Adrenal gland (tissue), 9 donors: ENCODE measurements at regions not wholly inside any gene's neighbourhood (a gene's known extent, or its start where the extent isn't known, plus 50 kb on each side); places are given as distances from the start of the nearest gene placed in this dataset.

Experiments used
- DNase-seq, 7 donors: peaks; one replicate each; pipeline ENCODE4 v3.0.0-alpha.2; 2019 to 2020
- H3K27ac ChIP-seq, 5 donors: fragments of 200-600 bp; sonication (generic) in 4 of 5; 1 replicate in 3 of 5; 2 replicates in 2 of 5; pipeline versions ENCODE4 v1.5.1 to v1.8.0; 2016 to 2020; ENCODE audit warnings: mild to moderate bottlenecking in 1 of 5
- H3K27me3 ChIP-seq: fragments of 200-600 bp; 2 replicates; pipeline ENCODE4 v1.8.0; 2021
- H3K36me3 ChIP-seq, 2 donors: fragments of 200-600 bp; replicated peaks in 1 of 2; 1 replicate in 1 of 2; 2 replicates in 1 of 2; pipeline versions ENCODE4 v1.5.1 to v1.8.0; 2018 to 2022
- H3K4me1 ChIP-seq, 2 donors: fragments of 200-600 bp; replicated peaks in 1 of 2; 1 replicate in 1 of 2; 2 replicates in 1 of 2; pipeline versions ENCODE4 v1.5.1 to v1.8.0; 2018 to 2021
- H3K4me3 ChIP-seq, 4 donors: fragments of 200-600 bp; sonication (generic) in 3 of 4; one replicate each; pipeline ENCODE4 v1.5.1; 2016 to 2018
- H3K9me3 ChIP-seq, 3 donors: fragments of 200-600 bp; sonication (generic) in 1 of 3; replicated peaks in 1 of 3; 1 replicate in 2 of 3; 2 replicates in 1 of 3; pipeline versions ENCODE4 v1.5.1 to v1.8.0; 2016 to 2021
- CTCF ChIP-seq, 6 experiments: fragments of 450-650 bp in 4 of 6; fragments of 200-600 bp in 2 of 6; sonication (generic) in 1 of 6; IDR thresholded peaks; 1 replicate in 5 of 6; 2 replicates in 1 of 6; pipeline versions ENCODE4 v1.5.1 to v1.8.0; 2016 to 2021; ENCODE audit warnings: antibody characterized with exemption in 6 of 6, mild to moderate bottlenecking in 2 of 6, moderate library complexity in 1 of 6
- POLR2A ChIP-seq, 2 donors: fragments of 450-650 bp; IDR thresholded peaks; one replicate each; pipeline ENCODE4 v1.6.1; 2017; ENCODE audit warnings: antibody characterized with exemption in 2 of 2, mild to moderate bottlenecking in 2 of 2, moderate library complexity in 1 of 2
- WGBS, 4 donors: extraction: QIAGEN DNeasy Blood & Tissue Kit in 2 of 4; methylation state at CpG; one replicate each; pipeline versions ENCODE4 v1.1.5 to v1.1.7; 2013 to 2017; 5-methylcytosine and 5-hydroxymethylcytosine counted together
- intact Hi-C, 2 donors: fragments of 100-400 bp; cut with DNase I; formaldehyde crosslinking; loops; one replicate each; pipeline versions ENCODE4 v1.14.1 to v1.15.0; 2022 to 2023
- donor health status: healthy with polysubstance abuse.
- donor health status: Bipolar disorder and iron deficiency.
- donor health status: DM: yes; HTN: yes; CAD: no.
- donor health status: DM: no; HTN: no; CAD: no.
- donor health status: DM: no; HTN: no; CAD: no.

- no peaks in the 10 kb centered on the region for H3K4me1 ChIP-seq
- H3K9me3 ChIP-seq: no peaks in the 10 kb centered on the region
- H3K27me3 ChIP-seq: no peaks in the 10 kb centered on the region
- intact Hi-C loops: no loop called here
- no peak overlapping the region for H3K27ac ChIP-seq
- TF ChIP-seq CTCF (IDR thresholded peaks at IDR 0.05): no peak
- TF ChIP-seq POLR2A (IDR thresholded peaks at IDR 0.05): no peak
- no peaks in the 10 kb centered on the region for H3K36me3 ChIP-seq
- no peak overlapping the region for H3K4me3 ChIP-seq
- 59 to 68% (median 62%) methylated on average over 11 of the region's 11 CpGs for WGBS, 4 donors
- no peak for DNase-seq
Measured at GRCh38 chr16:17538927-17539326, 68.2 kb upstream of the XYLT1 start.

GRCh38 chr16:17532338-17532995 lies 61.7 kb upstream of the XYLT1 start:
- no peak for DNase-seq
- no peaks in the 10 kb centered on the region for H3K27me3 ChIP-seq
- H3K9me3 ChIP-seq: no peaks in the 10 kb centered on the region
- H3K27ac ChIP-seq: no peak overlapping the region
- no peak for TF ChIP-seq POLR2A (IDR thresholded peaks at IDR 0.05)
- TF ChIP-seq CTCF (IDR thresholded peaks at IDR 0.05): no peak
- no peaks in the 10 kb centered on the region for H3K4me1 ChIP-seq
- WGBS, 4 donors: 68 to 75% (median 72%) methylated on average over 8 of the region's 8 CpGs
- intact Hi-C loops: no loop called here
- no peak overlapping the region for H3K4me3 ChIP-seq
- H3K36me3 ChIP-seq: no peaks in the 10 kb centered on the region

- DNase-seq: no peak
- Histone ChIP-seq H3K27me3 (no peaks in the 10 kb centered on the region), H3K4me3 (no peak overlapping the region), H3K27ac (no peak overlapping the region), H3K4me1 (no peaks in the 10 kb centered on the region), H3K9me3 (no peaks in the 10 kb centered on the region), H3K36me3 (no peaks in the 10 kb centered on the region)
- TF ChIP-seq POLR2A (IDR thresholded peaks at IDR 0.05) (no peak), CTCF (IDR thresholded peaks at IDR 0.05) (no peak)
- intact Hi-C loops: no loop called here
- 60 to 83% (median 73%) methylated on average over 6 of the region's 6 CpGs for WGBS, 4 donors
Measured at GRCh38 chr16:17529982-17530760, 59.4 kb upstream of the XYLT1 start.

GRCh38 chr16:17526956-17527937 lies 56.5 kb upstream of the XYLT1 start:
- no peak for TF ChIP-seq POLR2A (IDR thresholded peaks at IDR 0.05)
- no peaks in the 10 kb centered on the region for H3K36me3 ChIP-seq
- no peak for DNase-seq
- H3K9me3 ChIP-seq: no peaks in the 10 kb centered on the region
- no peaks in the 10 kb centered on the region for H3K27me3 ChIP-seq
- no peak overlapping the region for H3K27ac ChIP-seq
- intact Hi-C loops: no loop called here
- no peaks in the 10 kb centered on the region for H3K4me1 ChIP-seq
- whole genome bisulfite sequencing, 4 donors: 85 to 89% (median 86%) methylated on average over 4 of the region's 4 CpGs
- no peak overlapping the region for H3K4me3 ChIP-seq
